Endothelial cell of umbilical vein (primary cell): ENCODE measurements at regions not wholly inside any gene's neighbourhood (a gene's known extent, or its start where the extent isn't known, plus 50 kb on each side); places are given as distances from the start of the nearest gene placed in this dataset.

Experiments used
- CTCF ChIP-seq, 2 donors: IDR thresholded peaks; 1 replicate in 1 of 2; 2 replicates in 1 of 2; pipeline ENCODE4 v1.5.1; 2011; ENCODE audit warnings: low read length in 2 of 2, mild to moderate bottlenecking in 2 of 2, moderate library complexity in 2 of 2, control low read depth in 1 of 2, inconsistent platforms in 1 of 2, low read depth in 1 of 2; ENCODE audit not compliant: insufficient read depth in 1 of 2; ENCODE audit errors: extremely low read depth in 1 of 2
- MYC ChIP-seq: IDR thresholded peaks from one replicate; pipeline ENCODE4 v1.6.1; 2011; ENCODE audit warnings: mild to moderate bottlenecking, low read depth, low read length

- TF ChIP-seq CTCF (IDR thresholded peaks at IDR 0.05; ENCODE audit: extremely low read depth in 1 of 2, insufficient read depth in 1 of 2, low read depth in 1 of 2, low read length in 2 of 2), result no peak
- no peak for TF ChIP-seq MYC
Observed at GRCh38 chr4:167774646-167775045, 317.7 kb upstream of the ANXA10 start.
